ENCODE measurements at regions not wholly inside any gene's neighbourhood (a gene's known extent, or its start where the extent isn't known, plus 50 kb on each side); places are given as distances from the start of the nearest gene placed in this dataset.

DNA sequence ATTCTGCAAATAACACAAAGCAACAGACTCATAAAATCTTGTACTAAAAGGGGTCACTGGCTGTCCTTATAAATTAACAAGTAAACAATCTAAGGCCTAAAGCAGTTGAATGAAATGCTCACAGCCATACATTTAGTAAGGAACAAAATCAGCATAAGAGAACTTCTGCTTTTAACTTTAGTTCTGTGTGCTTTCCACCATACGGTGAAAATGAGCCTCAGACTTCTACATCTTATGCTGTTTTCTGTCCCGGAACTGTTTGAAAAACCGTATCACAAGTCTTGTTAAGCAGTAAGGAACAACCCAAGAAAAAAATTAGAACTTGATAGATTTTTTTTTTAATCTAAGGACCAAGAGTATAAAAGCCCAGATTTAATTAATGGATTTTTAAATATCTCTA lies 549.1 kb upstream of the MIR17HG start:
- H3K9me3 Mint-ChIP-seq: peaks cover 6% of the 10 kb centered on the region
- no peak overlapping the region for H3K27ac Mint-ChIP-seq
- H3K4me1 Mint-ChIP-seq (ENCODE audit: low read depth in 2 of 2): no peaks in the 10 kb centered on the region
- H3K27me3 Mint-ChIP-seq: no peaks in the 10 kb centered on the region
- H3K36me3 Mint-ChIP-seq: no peaks in the 10 kb centered on the region
- ATAC-seq: no peak
- no peak overlapping the region for H3K4me3 Mint-ChIP-seq
- no peak for DNase-seq (ENCODE audit: low spot score)

GRCh38 chr13:90800082-90800746 lies 547.3 kb upstream of the MIR17HG start:
- Mint-ChIP-seq H3K4me1 (ENCODE audit: low read depth in 2 of 2) (no peaks in the 10 kb centered on the region), H3K9me3 (peaks cover 4% of the 10 kb centered on the region), H3K4me3 (no peak overlapping the region), H3K36me3 (no peaks in the 10 kb centered on the region), H3K27ac (no peak overlapping the region), H3K27me3 (no peaks in the 10 kb centered on the region)
- ATAC-seq (no peak), DNase-seq (ENCODE audit: low spot score) (no peak)

DNA sequence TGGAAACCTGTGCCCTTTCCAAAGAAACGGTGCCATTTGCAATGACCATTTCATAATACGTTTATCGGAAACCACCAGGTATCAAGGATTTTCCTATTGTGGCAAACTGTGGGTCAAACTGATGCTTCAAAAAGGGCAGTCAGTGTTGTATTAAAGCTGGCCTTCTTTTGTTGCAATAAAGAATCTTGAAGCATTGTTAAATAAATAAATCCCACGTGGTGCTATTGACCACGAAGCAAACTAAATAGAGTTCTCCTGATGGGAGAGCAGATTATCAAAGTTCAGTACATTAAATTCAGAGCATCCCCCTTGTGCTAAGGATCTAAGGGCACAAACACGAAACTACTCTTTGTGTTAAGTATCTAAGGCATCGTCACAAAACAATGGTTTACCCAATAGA lies 545.9 kb upstream of the MIR17HG start:
- Mint-ChIP-seq H3K4me1 (ENCODE audit: low read depth in 2 of 2) (no peaks in the 10 kb centered on the region), H3K27ac (no peak overlapping the region), H3K9me3 (peaks cover 4% of the 10 kb centered on the region), H3K36me3 (no peaks in the 10 kb centered on the region), H3K4me3 (no peak overlapping the region), H3K27me3 (no peaks in the 10 kb centered on the region)
- ATAC-seq (no peak), DNase-seq (ENCODE audit: low spot score) (no peak)

GRCh38 chr13:90803210-90803609 lies 544.3 kb upstream of the MIR17HG start:
- no peaks in the 10 kb centered on the region for H3K27me3 Mint-ChIP-seq
- ATAC-seq: no peak
- no peak for DNase-seq (ENCODE audit: low spot score)
- no peaks in the 10 kb centered on the region for H3K36me3 Mint-ChIP-seq
- H3K27ac Mint-ChIP-seq: no peak overlapping the region
- H3K4me3 Mint-ChIP-seq: no peak overlapping the region
- no peaks in the 10 kb centered on the region for H3K4me1 Mint-ChIP-seq (ENCODE audit: low read depth in 2 of 2)
- peaks cover 6% of the 10 kb centered on the region for H3K9me3 Mint-ChIP-seq

DNA sequence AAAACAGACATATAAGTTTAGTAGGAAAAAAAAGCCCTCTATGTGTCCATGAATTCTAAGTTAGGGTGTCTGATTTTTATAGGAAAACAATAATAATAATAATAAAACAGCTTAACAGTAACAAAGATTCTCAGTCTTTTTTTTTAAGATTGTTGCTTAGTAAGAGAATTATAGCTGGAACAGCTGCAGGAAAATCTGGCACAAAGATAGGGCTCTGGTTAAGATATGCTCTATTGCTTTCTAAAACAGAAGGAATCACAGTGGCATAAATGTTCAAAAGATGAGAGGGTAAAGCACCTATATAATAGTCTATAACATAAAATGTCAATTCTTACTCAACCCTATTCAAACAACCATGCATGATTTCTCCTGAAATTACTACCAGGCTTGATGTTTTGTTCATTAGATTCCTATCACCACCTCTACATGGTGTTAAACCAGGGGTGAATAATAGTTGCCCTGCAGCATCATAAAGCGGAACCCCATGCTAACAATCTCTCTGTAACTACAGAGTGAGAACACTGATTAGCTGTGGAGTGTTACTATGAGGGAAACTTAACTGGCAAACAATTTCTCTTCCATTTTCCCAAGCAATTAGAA lies 541.4 kb upstream of the MIR17HG start:
- ATAC-seq (no peak), DNase-seq (ENCODE audit: low spot score) (no peak)
- Mint-ChIP-seq H3K4me3 (no peak overlapping the region), H3K4me1 (ENCODE audit: low read depth in 2 of 2) (no peaks in the 10 kb centered on the region), H3K27ac (no peak overlapping the region), H3K27me3 (no peaks in the 10 kb centered on the region), H3K36me3 (no peaks in the 10 kb centered on the region), H3K9me3 (peaks cover 6% of the 10 kb centered on the region)

DNA sequence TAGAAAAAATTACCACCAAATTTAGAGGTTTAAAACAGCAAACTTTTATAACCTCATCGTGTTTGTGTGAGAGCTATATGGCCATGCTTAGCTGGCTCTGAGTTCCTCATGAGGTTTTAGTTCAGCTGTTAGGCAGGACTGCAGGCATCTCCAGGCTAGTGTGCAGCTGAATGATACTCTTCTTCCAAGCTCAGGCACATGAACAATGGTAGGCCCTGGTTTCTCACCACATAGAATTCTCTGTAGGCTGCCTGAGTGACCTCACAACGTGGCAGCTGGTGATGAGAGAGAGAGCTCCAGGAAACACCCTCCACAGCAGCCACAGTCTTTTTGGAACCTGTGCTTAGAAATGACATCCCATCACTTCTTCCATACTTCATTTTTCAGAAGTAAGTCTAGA lies 540.6 kb upstream of the MIR17HG start:
- H3K27ac Mint-ChIP-seq: no peak overlapping the region
- no peaks in the 10 kb centered on the region for H3K4me1 Mint-ChIP-seq (ENCODE audit: low read depth in 2 of 2)
- ATAC-seq (no peak), DNase-seq (ENCODE audit: low spot score) (no peak)
- H3K9me3 Mint-ChIP-seq: peaks cover 6% of the 10 kb centered on the region
- H3K27me3 Mint-ChIP-seq: no peaks in the 10 kb centered on the region
- H3K4me3 Mint-ChIP-seq: no peak overlapping the region
- H3K36me3 Mint-ChIP-seq: no peaks in the 10 kb centered on the region

DNA sequence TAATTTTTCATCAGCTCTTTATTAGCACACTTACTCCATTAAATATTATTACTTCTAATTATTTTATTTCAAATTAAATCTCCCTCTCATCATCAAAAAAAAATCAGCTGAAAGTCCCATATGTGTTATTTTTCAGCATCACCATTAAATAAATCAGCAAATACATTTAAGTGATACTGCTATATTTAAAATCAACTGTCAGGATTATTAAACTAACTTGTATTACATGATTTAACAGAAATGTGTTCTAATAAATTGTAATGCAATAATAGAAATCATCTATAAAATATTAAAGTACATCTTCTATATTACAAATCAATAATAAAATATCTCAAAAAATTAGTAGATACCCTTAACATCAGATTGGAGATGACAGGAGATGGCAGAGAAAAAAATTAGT lies 538.6 kb upstream of the MIR17HG start:
- Mint-ChIP-seq H3K27ac (no peak overlapping the region), H3K4me3 (no peak overlapping the region), H3K4me1 (ENCODE audit: low read depth in 2 of 2) (no peaks in the 10 kb centered on the region), H3K36me3 (no peaks in the 10 kb centered on the region), H3K27me3 (no peaks in the 10 kb centered on the region), H3K9me3 (peaks cover 6% of the 10 kb centered on the region)
- DNase-seq (ENCODE audit: low spot score) (no peak), ATAC-seq (no peak)

- DNase-seq (ENCODE audit: low spot score): no peak
- H3K27ac Mint-ChIP-seq: no peak overlapping the region
- ATAC-seq: no peak
- H3K9me3 Mint-ChIP-seq: peaks cover 14% of the 10 kb centered on the region
- H3K36me3 Mint-ChIP-seq: no peaks in the 10 kb centered on the region
- H3K4me1 Mint-ChIP-seq (ENCODE audit: low read depth in 2 of 2): no peaks in the 10 kb centered on the region
- H3K27me3 Mint-ChIP-seq: no peaks in the 10 kb centered on the region
- no peak overlapping the region for H3K4me3 Mint-ChIP-seq
These were observed 523.5 kb upstream of the MIR17HG start for GRCh38 chr13:90824032-90824431.

GRCh38 chr13:90826688-90827087 lies 520.8 kb upstream of the MIR17HG start:
- H3K27ac Mint-ChIP-seq: no peak overlapping the region
- no peak for ATAC-seq
- no peaks in the 10 kb centered on the region for H3K4me1 Mint-ChIP-seq (ENCODE audit: low read depth in 2 of 2)
- H3K9me3 Mint-ChIP-seq: peaks cover 11% of the 10 kb centered on the region
- H3K27me3 Mint-ChIP-seq: no peaks in the 10 kb centered on the region
- no peak for DNase-seq (ENCODE audit: low spot score)
- H3K36me3 Mint-ChIP-seq: no peaks in the 10 kb centered on the region
- H3K4me3 Mint-ChIP-seq: no peak overlapping the region

GRCh38 chr13:90830782-90831181 lies 516.7 kb upstream of the MIR17HG start:
- Mint-ChIP-seq H3K36me3 (no peaks in the 10 kb centered on the region), H3K4me1 (ENCODE audit: low read depth in 2 of 2) (no peaks in the 10 kb centered on the region), H3K27me3 (no peaks in the 10 kb centered on the region), H3K4me3 (no peak overlapping the region), H3K9me3 (no peaks in the 10 kb centered on the region), H3K27ac (no peak overlapping the region)
- ATAC-seq (no peak), DNase-seq (ENCODE audit: low spot score) (no peak)

DNA sequence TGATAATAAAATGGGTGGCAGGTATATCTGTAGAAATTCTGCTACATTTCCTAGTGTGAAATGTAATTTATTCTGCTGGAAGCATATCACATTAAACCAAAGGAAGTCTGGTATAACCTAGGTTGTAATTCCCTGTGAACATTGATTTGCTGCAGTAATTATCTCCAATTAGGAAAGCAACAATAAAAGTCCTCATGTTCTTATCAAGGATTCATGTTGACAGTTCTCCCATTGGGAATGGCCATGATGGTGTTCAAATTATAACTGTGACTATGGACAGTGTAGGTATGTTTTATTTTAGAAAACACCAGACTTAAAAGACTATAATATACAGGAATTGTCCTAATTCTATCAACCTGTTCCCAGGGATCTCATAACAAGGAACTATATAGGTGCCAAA lies 513.5 kb upstream of the MIR17HG start:
- no peak for DNase-seq (ENCODE audit: low spot score)
- Mint-ChIP-seq H3K4me3 (no peak overlapping the region), H3K9me3 (peaks cover 3% of the 10 kb centered on the region), H3K27me3 (no peaks in the 10 kb centered on the region), H3K4me1 (ENCODE audit: low read depth in 2 of 2) (no peaks in the 10 kb centered on the region), H3K27ac (no peak overlapping the region), H3K36me3 (no peaks in the 10 kb centered on the region)
- no peak for ATAC-seq

GRCh38 chr13:90834700-90835099 lies 512.8 kb upstream of the MIR17HG start:
- Mint-ChIP-seq H3K27ac (no peak overlapping the region), H3K9me3 (peaks cover 3% of the 10 kb centered on the region), H3K4me1 (ENCODE audit: low read depth in 2 of 2) (no peaks in the 10 kb centered on the region), H3K36me3 (no peaks in the 10 kb centered on the region), H3K4me3 (no peak overlapping the region), H3K27me3 (no peaks in the 10 kb centered on the region)
- no peak for DNase-seq (ENCODE audit: low spot score)
- ATAC-seq: no peak

DNA sequence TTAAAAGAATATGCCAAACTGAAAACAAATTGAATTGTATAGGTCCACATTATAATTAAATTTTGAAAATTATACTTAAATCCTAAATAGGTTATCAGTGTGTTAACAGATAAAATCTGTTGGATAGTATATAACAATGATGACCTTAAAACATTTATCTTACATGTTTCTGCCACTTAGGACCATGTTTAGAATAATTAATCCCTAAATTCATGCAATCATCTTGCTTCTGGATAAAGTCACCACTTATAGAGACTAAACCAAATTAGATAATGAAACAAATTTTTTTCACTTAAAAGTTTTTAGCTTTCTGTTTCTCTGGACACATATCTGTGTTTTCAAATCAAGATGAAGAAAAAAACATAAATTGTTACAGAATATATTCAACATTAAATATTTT lies 511.7 kb upstream of the MIR17HG start:
- DNase-seq (ENCODE audit: low spot score): no peak
- no peak overlapping the region for H3K4me3 Mint-ChIP-seq
- H3K27me3 Mint-ChIP-seq: no peaks in the 10 kb centered on the region
- no peaks in the 10 kb centered on the region for H3K4me1 Mint-ChIP-seq (ENCODE audit: low read depth in 2 of 2)
- H3K27ac Mint-ChIP-seq: no peak overlapping the region
- no peak for ATAC-seq
- H3K9me3 Mint-ChIP-seq: peaks cover 11% of the 10 kb centered on the region
- no peaks in the 10 kb centered on the region for H3K36me3 Mint-ChIP-seq

DNA sequence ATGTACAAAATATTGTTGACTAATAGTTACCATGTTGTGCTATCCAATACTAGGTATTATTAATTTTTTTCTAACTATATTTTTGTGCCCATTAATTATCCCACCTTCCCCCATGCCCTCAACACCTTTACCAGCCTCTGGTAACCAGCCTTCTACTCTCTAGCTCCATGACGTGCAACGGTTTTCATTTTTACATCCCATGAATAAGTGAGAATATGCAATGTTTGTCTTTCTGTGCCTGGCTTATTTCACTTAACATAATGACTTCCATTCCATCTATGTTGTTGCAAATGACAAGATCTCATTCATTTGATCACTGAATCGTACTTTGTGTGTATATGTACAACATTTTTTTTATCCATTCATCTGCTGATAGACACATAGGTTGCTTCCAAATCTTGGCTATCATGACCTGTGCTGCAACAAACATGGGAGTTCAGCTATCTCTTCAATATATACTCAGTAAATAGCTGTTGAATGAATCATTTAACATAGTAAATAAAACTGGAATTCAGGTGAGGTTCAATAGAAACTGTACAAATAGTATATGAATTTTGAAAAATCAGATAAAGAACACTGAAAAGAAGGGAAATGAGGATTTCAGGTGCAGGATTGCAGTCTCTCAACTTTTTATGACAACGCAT lies 509.0 kb upstream of the MIR17HG start:
- Mint-ChIP-seq H3K9me3 (peaks cover 16% of the 10 kb centered on the region), H3K27me3 (no peaks in the 10 kb centered on the region), H3K4me1 (ENCODE audit: low read depth in 2 of 2) (no peaks in the 10 kb centered on the region), H3K36me3 (no peaks in the 10 kb centered on the region), H3K4me3 (no peak overlapping the region), H3K27ac (no peak overlapping the region)
- ATAC-seq: no peak
- no peak for DNase-seq (ENCODE audit: low spot score)

Data from natural killer cell treated with Interleukin-12 subunit alpha and Interleukin-12 subunit beta and Interleukin-15 and Interleukin-18, amount 100 ng/mL, for 72 hours (primary cell).